Medulla oblongata (tissue), 1 donor: ENCODE measurements at regions not wholly inside any gene's neighbourhood (a gene's known extent, or its start where the extent isn't known, plus 50 kb on each side); places are given as distances from the start of the nearest gene placed in this dataset.

Experiments
- DNase-seq: peaks from one replicate; pipeline ENCODE4 v3.0.0-alpha.2; 2015; ENCODE audit errors: extremely low spot score

- peak; percentile 64 for DNase-seq
Measured at GRCh38 chr6:134117409-134117808, 65.0 kb upstream of the SLC2A12 start.

- DNase-seq: peak; percentile 84
Measured at GRCh38 chr6:134115715-134116074, 63.3 kb upstream of the SLC2A12 start.

GRCh38 chr6:134114918-134115714 is 62.7 kb upstream of the SLC2A12 start:
- DNase-seq: no peak

- no peak for DNase-seq
Measured at GRCh38 chr6:134114489-134114888, 62.1 kb upstream of the SLC2A12 start.

GRCh38 chr6:134111726-134112125 is 59.3 kb upstream of the SLC2A12 start:
- DNase-seq: no peak

GRCh38 chr6:134111062-134111677 is 58.7 kb upstream of the SLC2A12 start:
- peak; percentile 63 for DNase-seq

GRCh38 chr6:134106702-134107101 is 54.3 kb upstream of the SLC2A12 start:
- DNase-seq: no peak

- no peak for DNase-seq
Measured at GRCh38 chr6:134105940-134106339, 53.5 kb upstream of the SLC2A12 start.

- DNase-seq: no peak
Measured at GRCh38 chr6:134103006-134103405, 50.6 kb upstream of the SLC2A12 start.
